OCI-LY7 (cell line): ENCODE measurements at regions not wholly inside any gene's neighbourhood (a gene's known extent, or its start where the extent isn't known, plus 50 kb on each side); places are given as distances from the start of the nearest gene placed in this dataset.

Experiments
- BruUV-seq: library from RNA; stranded (reverse); fragments of 400-500 nt; replicated peaks from 2 replicates; lab custom pipeline; 2021; lab: Mats Ljungman, UMichigan
- CTCF ChIA-PET: fragments of 300-600 bp; sonication (Branson Sonifier 250); formaldehyde crosslinking; loops from one replicate; lab custom pipeline; 2022; ENCODE audit warnings: antibody characterized with exemption; ENCODE audit not compliant: unreplicated experiment; lab: Charles Lee
- POLR2A ChIA-PET: fragments of 300-600 bp; sonication (Branson Sonifier 250); formaldehyde crosslinking; loops from one replicate; lab custom pipeline; 2022; ENCODE audit warnings: antibody characterized with exemption; lab: Charles Lee
- DNase-seq: peaks from one replicate; pipeline ENCODE4 v3.0.0-alpha.2; 2015; ENCODE audit warnings: low spot score
- H2AFZ ChIP-seq: fragments of 200-600 bp; sonication (generic), shearing (Covaris generic); 2 replicates; pipeline ENCODE4 v1.6.1; 2014; ENCODE audit warnings: mild to moderate bottlenecking, antibody characterized with exemption, low read length, moderate library complexity
- H3K27ac ChIP-seq: fragments of 200-600 bp; sonication (generic); 2 replicates; pipeline ENCODE4 v1.5.1; 2014; ENCODE audit warnings: mixed run types, low read depth, mild to moderate bottlenecking, moderate library complexity, low read length, inconsistent platforms; ENCODE audit not compliant: poor library complexity, severe bottlenecking
- H3K36me3 ChIP-seq: fragments of 200-600 bp; sonication (generic); 2 replicates; pipeline ENCODE4 v1.6.1; 2014; ENCODE audit warnings: mild to moderate bottlenecking, antibody characterized with exemption, low read length, moderate library complexity, mixed read lengths; ENCODE audit not compliant: insufficient read depth
- H3K4me1 ChIP-seq: fragments of 200-600 bp; sonication (generic); 2 replicates; pipeline ENCODE4 v1.5.1; 2014; ENCODE audit warnings: mild to moderate bottlenecking, low read length; ENCODE audit not compliant: insufficient read depth, poor library complexity, severe bottlenecking
- H3K4me2 ChIP-seq: fragments of 200-600 bp; sonication (generic); 2 replicates; pipeline ENCODE4 v1.6.1; 2014; ENCODE audit warnings: mild to moderate bottlenecking, low read length
- H3K4me3 ChIP-seq: fragments of 200-600 bp; sonication (generic); 2 replicates; pipeline ENCODE4 v1.5.1; 2014; ENCODE audit warnings: mild to moderate bottlenecking, low read depth, low read length; ENCODE audit not compliant: poor library complexity, severe bottlenecking
- H3K79me2 ChIP-seq: fragments of 200-600 bp; sonication (generic); 2 replicates; pipeline ENCODE4 v1.6.1; 2016; ENCODE audit warnings: low read depth, mild to moderate bottlenecking, low read length, moderate library complexity, mixed read lengths; ENCODE audit not compliant: insufficient read depth
- H3K9me2 ChIP-seq: fragments of 200-600 bp; sonication (generic); 2 replicates; pipeline ENCODE4 v1.6.1; 2016; ENCODE audit warnings: mild to moderate bottlenecking, low read length, mixed read lengths; ENCODE audit not compliant: insufficient read depth
- H3K9me3 ChIP-seq: fragments of 200-600 bp; sonication (generic); 2 replicates; pipeline ENCODE4 v1.6.1; 2014; ENCODE audit warnings: mild to moderate bottlenecking, mixed run types, low read length, mixed read lengths
- H4K20me1 ChIP-seq: fragments of 200-600 bp; sonication (generic); 2 replicates; pipeline ENCODE4 v1.6.1; 2014; ENCODE audit warnings: mild to moderate bottlenecking, antibody characterized with exemption, low read length, moderate library complexity, mixed read lengths; ENCODE audit not compliant: insufficient read depth
- EZH2phosphoT487 ChIP-seq: fragments of 200-600 bp; sonication (generic); IDR thresholded peaks from 2 replicates; pipeline ENCODE4 v1.6.1; 2018; ENCODE audit warnings: low read depth, borderline replicate concordance, mild to moderate bottlenecking, mixed run types, antibody characterized with exemption, low read length, moderate library complexity, mixed read lengths
- intact Hi-C: fragments of 100-400 bp; cut with micrococcal nuclease; formaldehyde crosslinking; loops from one replicate; pipeline ENCODE4 v1.10.0; 2022; ENCODE audit not compliant: unreplicated experiment
- TF ChIP-seq, protein P1 (sequence below): fragments of 200-600 bp; sonication (generic); conservative IDR thresholded peaks from 2 replicates; pipeline ENCODE4 v1.5.1; 2014; ENCODE audit warnings: mild to moderate bottlenecking, antibody characterized with exemption, low read length, moderate library complexity, mixed read lengths

DNA sequence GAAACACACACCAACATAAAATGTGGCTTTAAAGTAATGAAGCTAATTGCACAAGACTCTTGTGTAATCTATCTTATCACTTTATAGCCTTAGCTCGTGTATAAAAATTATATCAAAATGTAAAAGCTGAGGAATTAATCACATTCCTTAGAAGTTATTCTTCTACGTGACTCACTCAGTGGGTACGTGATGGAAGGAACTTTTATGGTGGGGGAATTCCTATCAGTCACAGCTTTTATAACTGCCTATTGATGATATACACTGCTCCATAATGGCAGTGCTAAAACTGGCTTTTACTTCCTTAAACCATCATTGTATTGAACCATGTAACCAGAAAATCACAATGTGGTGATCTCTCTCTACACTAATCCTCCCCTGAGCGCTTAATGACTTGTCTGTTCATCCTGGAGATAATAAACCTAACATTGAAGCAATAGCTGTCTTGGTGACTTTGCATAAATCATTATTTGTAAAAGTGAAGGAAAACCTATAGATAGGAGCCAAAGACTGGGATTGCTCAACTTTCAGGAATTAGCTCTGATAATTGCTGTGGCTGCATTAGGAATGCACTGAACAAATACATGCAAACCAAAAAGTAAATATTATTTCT lies 276.7 kb downstream of the GBA3 start:
- intact Hi-C loops, result no loop called here

DNA sequence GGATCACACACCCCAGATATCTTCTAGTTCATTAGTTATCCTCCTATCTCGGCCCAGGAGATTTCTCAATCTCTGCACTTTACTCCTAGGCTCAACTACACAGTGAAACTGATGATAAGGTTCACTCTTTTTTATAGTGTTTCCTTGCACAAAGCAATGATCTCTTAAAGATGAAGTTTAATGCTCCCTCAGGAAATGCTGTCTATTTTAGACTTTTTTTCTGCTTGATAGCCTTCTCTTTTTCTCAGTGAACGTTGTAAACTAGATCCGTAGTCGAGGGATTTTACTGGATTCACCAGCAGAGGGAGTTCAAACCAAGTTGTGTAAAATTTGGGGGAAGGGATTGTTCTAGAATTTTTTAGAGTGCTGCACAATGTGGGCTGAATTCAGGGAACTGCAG lies 269.6 kb downstream of the GBA3 start:
- Histone ChIP-seq H2AFZ (no peak overlapping the region), H3K9me2 (no peaks in the 10 kb centered on the region), H3K4me2 (no peak overlapping the region), H3K27ac (no peak overlapping the region), H3K79me2 (no peaks in the 10 kb centered on the region), H3K4me1 (no peaks in the 10 kb centered on the region), H3K4me3 (no peak overlapping the region), H3K36me3 (no peaks in the 10 kb centered on the region), H4K20me1 (no peaks in the 10 kb centered on the region), H3K9me3 (no peaks in the 10 kb centered on the region)
- POLR2A ChIA-PET, result no interaction called here
- CTCF ChIA-PET, result no interaction called here
- no TSS peak for BruUV-seq
- intact Hi-C loops, result no loop called here
- TF ChIP-seq EZH2phosphoT487, result no peak
- TF ChIP-seq, protein P1, sequence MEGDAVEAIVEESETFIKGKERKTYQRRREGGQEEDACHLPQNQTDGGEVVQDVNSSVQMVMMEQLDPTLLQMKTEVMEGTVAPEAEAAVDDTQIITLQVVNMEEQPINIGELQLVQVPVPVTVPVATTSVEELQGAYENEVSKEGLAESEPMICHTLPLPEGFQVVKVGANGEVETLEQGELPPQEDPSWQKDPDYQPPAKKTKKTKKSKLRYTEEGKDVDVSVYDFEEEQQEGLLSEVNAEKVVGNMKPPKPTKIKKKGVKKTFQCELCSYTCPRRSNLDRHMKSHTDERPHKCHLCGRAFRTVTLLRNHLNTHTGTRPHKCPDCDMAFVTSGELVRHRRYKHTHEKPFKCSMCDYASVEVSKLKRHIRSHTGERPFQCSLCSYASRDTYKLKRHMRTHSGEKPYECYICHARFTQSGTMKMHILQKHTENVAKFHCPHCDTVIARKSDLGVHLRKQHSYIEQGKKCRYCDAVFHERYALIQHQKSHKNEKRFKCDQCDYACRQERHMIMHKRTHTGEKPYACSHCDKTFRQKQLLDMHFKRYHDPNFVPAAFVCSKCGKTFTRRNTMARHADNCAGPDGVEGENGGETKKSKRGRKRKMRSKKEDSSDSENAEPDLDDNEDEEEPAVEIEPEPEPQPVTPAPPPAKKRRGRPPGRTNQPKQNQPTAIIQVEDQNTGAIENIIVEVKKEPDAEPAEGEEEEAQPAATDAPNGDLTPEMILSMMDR, result peak; percentile 47; the same call in 1 of the 2 replicates
- peak; percentile 2 for DNase-seq

More for the DNA sequence above, 276.7 kb downstream of the GBA3 start:
- H3K36me3 ChIP-seq, result no peaks in the 10 kb centered on the region
- no peaks in the 10 kb centered on the region for H4K20me1 ChIP-seq
- CTCF ChIA-PET, result no interaction called here
- H3K9me3 ChIP-seq, result no peaks in the 10 kb centered on the region
- no peak for DNase-seq
- no peak overlapping the region for H3K4me3 ChIP-seq
- no peaks in the 10 kb centered on the region for H3K4me1 ChIP-seq
- POLR2A ChIA-PET, result interaction anchor here (0.6 kb wide), 2 partner anchors 38 to 198 kb away, joined by 3 read pairs; no protein-coding TSS in a partner anchor
- H3K9me2 ChIP-seq, result no peaks in the 10 kb centered on the region
- TF ChIP-seq, protein P1, result no peak
- no peak for TF ChIP-seq EZH2phosphoT487
- H3K27ac ChIP-seq, result no peak overlapping the region
- no peak overlapping the region for H3K4me2 ChIP-seq
- H2AFZ ChIP-seq, result no peak overlapping the region
- no TSS peak for BruUV-seq
- no peaks in the 10 kb centered on the region for H3K79me2 ChIP-seq

DNA sequence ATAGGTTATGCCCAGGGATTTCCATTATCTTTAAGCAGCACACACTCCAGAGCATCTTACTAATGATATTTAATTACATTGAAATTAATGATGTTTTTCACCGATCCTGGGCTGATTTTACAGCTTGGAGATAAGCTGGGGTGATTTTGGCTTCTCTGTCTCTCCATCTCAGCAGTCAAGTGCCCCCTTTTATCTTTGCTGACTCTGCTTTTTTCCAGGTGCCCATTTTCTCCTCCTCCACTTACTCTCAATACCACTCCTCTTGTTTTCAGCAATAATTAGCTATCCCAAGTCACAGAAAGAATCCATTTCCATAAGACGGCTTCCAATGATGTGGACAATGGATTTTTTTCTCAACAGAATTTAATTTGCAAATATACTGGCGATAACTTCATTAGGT lies 266.7 kb downstream of the GBA3 start:
- no peak for DNase-seq
- Histone ChIP-seq H3K79me2 (no peaks in the 10 kb centered on the region), H3K9me2 (no peaks in the 10 kb centered on the region), H3K4me2 (no peak overlapping the region), H3K4me1 (no peaks in the 10 kb centered on the region), H3K36me3 (no peaks in the 10 kb centered on the region), H2AFZ (no peak overlapping the region), H3K4me3 (no peak overlapping the region), H3K27ac (no peak overlapping the region), H3K9me3 (no peaks in the 10 kb centered on the region), H4K20me1 (no peaks in the 10 kb centered on the region)
- no TSS peak for BruUV-seq
- POLR2A ChIA-PET, result no interaction called here
- no peak for TF ChIP-seq EZH2phosphoT487
- TF ChIP-seq, protein P1, result no peak
- CTCF ChIA-PET, result no interaction called here
- intact Hi-C loops, result no loop called here
